GM06990 (cell line): ENCODE measurements at regions not wholly inside any gene's neighbourhood (a gene's known extent, or its start where the extent isn't known, plus 50 kb on each side); places are given as distances from the start of the nearest gene placed in this dataset.

Experiments used
- DNase-seq: peaks from one replicate; pipeline ENCODE4 v3.0.0-alpha.2; 2011; ENCODE audit not compliant: insufficient read length; ENCODE audit errors: extremely low read depth
- H3K27me3 ChIP-seq: replicated peaks from 2 replicates; pipeline ENCODE4 v1.6.0; 2011; ENCODE audit warnings: low read length; ENCODE audit not compliant: control insufficient read depth, insufficient read depth
- H3K36me3 ChIP-seq: 2 replicates; pipeline ENCODE4 v1.5.1; 2011; ENCODE audit warnings: low read length; ENCODE audit not compliant: control insufficient read depth, insufficient read depth
- H3K4me3 ChIP-seq: replicated peaks from 2 replicates; pipeline ENCODE4 v1.5.1; 2011; ENCODE audit warnings: low read depth, mild to moderate bottlenecking, control low read depth, low read length
- CTCF ChIP-seq: IDR thresholded peaks from 2 replicates; pipeline ENCODE4 v1.5.1; 2011; ENCODE audit warnings: low read length, control low read depth, mild to moderate bottlenecking, inconsistent platforms; ENCODE audit not compliant: insufficient read depth, poor library complexity, severe bottlenecking

GRCh38 chr6:16832043-16832567 is 70.8 kb upstream of the ATXN1 start:
- TF ChIP-seq CTCF: no peak
- Histone ChIP-seq H3K36me3 (no peaks in the 10 kb centered on the region), H3K4me3 (no peak overlapping the region), H3K27me3 (no peaks in the 10 kb centered on the region)
- no peak for DNase-seq

- no peak for DNase-seq
- TF ChIP-seq CTCF: no peak
- no peaks in the 10 kb centered on the region for H3K27me3 ChIP-seq
- no peaks in the 10 kb centered on the region for H3K36me3 ChIP-seq
- H3K4me3 ChIP-seq: no peak overlapping the region
Measured at GRCh38 chr6:16831136-16831535, 69.9 kb upstream of the ATXN1 start.

GRCh38 chr6:16828058-16828457 is 66.8 kb upstream of the ATXN1 start:
- no peak overlapping the region for H3K4me3 ChIP-seq
- no peak for TF ChIP-seq CTCF
- no peaks in the 10 kb centered on the region for H3K27me3 ChIP-seq
- no peaks in the 10 kb centered on the region for H3K36me3 ChIP-seq
- no peak for DNase-seq

- DNase-seq: no peak
- no peaks in the 10 kb centered on the region for H3K36me3 ChIP-seq
- TF ChIP-seq CTCF: no peak
Measured at GRCh38 chr6:16827627-16828026, 66.4 kb upstream of the ATXN1 start.

GRCh38 chr6:16825784-16826183 is 64.5 kb upstream of the ATXN1 start:
- no peak for DNase-seq
- no peaks in the 10 kb centered on the region for H3K27me3 ChIP-seq
- H3K4me3 ChIP-seq: no peak overlapping the region
- H3K36me3 ChIP-seq: no peaks in the 10 kb centered on the region
- TF ChIP-seq CTCF: no peak

More at GRCh38 chr6:16827627-16828026, 66.4 kb upstream of the ATXN1 start:
- Histone ChIP-seq H3K4me3 (no peak overlapping the region), H3K27me3 (no peaks in the 10 kb centered on the region)
